ENCODE measurements at regions not wholly inside any gene's neighbourhood (a gene's known extent, or its start where the extent isn't known, plus 50 kb on each side); places are given as distances from the start of the nearest gene placed in this dataset.

- no peak for DNase-seq (ENCODE audit: low spot score)
- in situ Hi-C loops (cut with MboI; ENCODE audit: low pct_unique_long_range_greater_than_20kb, low sequenced_read_pairs, unreplicated experiment): no loop called here
- no peak for TF ChIP-seq CTCF (IDR thresholded peaks at IDR 0.05; ENCODE audit: extremely low read depth, insufficient read depth, missing control alignments)
Observed at GRCh38 chr4:144494280-144494679, 151.7 kb upstream of the HHIP start.

GRCh38 chr4:144495944-144496343 lies 150.0 kb upstream of the HHIP start:
- in situ Hi-C loops (cut with MboI; ENCODE audit: low pct_unique_long_range_greater_than_20kb, low sequenced_read_pairs, unreplicated experiment): no loop called here
- no peak for TF ChIP-seq CTCF (IDR thresholded peaks at IDR 0.05; ENCODE audit: extremely low read depth, insufficient read depth, missing control alignments)
- DNase-seq (ENCODE audit: low spot score): no peak

GRCh38 chr4:144499777-144500176 lies 146.2 kb upstream of the HHIP start:
- in situ Hi-C loops (cut with MboI; ENCODE audit: low pct_unique_long_range_greater_than_20kb, low sequenced_read_pairs, unreplicated experiment): no loop called here

GRCh38 chr4:144501231-144501780 lies 144.7 kb upstream of the HHIP start:
- no peak for DNase-seq (ENCODE audit: low spot score)
- in situ Hi-C loops (cut with MboI; ENCODE audit: low pct_unique_long_range_greater_than_20kb, low sequenced_read_pairs, unreplicated experiment): no loop called here
- no peak for TF ChIP-seq CTCF (IDR thresholded peaks at IDR 0.05; ENCODE audit: extremely low read depth, insufficient read depth, missing control alignments)

More at GRCh38 chr4:144499777-144500176, 146.2 kb upstream of the HHIP start:
- no peak for TF ChIP-seq CTCF (IDR thresholded peaks at IDR 0.05; ENCODE audit: extremely low read depth, insufficient read depth, missing control alignments)
- peak; percentile 5 for DNase-seq (ENCODE audit: low spot score)

GRCh38 chr4:144504883-144505282 lies 141.1 kb upstream of the HHIP start:
- in situ Hi-C loops (cut with MboI; ENCODE audit: low pct_unique_long_range_greater_than_20kb, low sequenced_read_pairs, unreplicated experiment): no loop called here
- TF ChIP-seq CTCF (IDR thresholded peaks at IDR 0.05; ENCODE audit: extremely low read depth, insufficient read depth, missing control alignments): no peak
- DNase-seq (ENCODE audit: low spot score): no peak

GRCh38 chr4:144507311-144508101 lies 138.4 kb upstream of the HHIP start:
- DNase-seq (ENCODE audit: low spot score): no peak
- in situ Hi-C loops (cut with MboI; ENCODE audit: low pct_unique_long_range_greater_than_20kb, low sequenced_read_pairs, unreplicated experiment): no loop called here
- TF ChIP-seq CTCF (IDR thresholded peaks at IDR 0.05; ENCODE audit: extremely low read depth, insufficient read depth, missing control alignments): no peak

Data from GM13977 (cell line).